ENCODE measurements at regions not wholly inside any gene's neighbourhood (a gene's known extent, or its start where the extent isn't known, plus 50 kb on each side); places are given as distances from the start of the nearest gene placed in this dataset.

GRCh38 chr21:36255663-36256062, 64.3 kb upstream of the MORC3 start:
- no peak overlapping the region for H4K91ac ChIP-seq (ENCODE audit: insufficient read length, low read depth, low read length)
- Mint-ChIP-seq H3K27me3 (ENCODE audit: low read depth) (no peaks in the 10 kb centered on the region; the same call in 1 of the 2 replicates), H3K27ac (no peak overlapping the region), H3K4me3 (no peak overlapping the region), H3K36me3 (ENCODE audit: insufficient read depth in 1 of 3, low read depth in 3 of 3) (peaks cover 0 to 15% (median 9%) of the 10 kb centered on the region in 3 experiments; a peak in 3 of 7 replicates), H3K4me1 (peaks cover 29 to 34% of the 10 kb centered on the region in 2 experiments), H3K9me3 (no peaks in the 10 kb centered on the region)
- no peak overlapping the region for H2BK12ac ChIP-seq (ENCODE audit: insufficient read length, low read depth, low read length)
- no CpG with 5 or more reads among the region's 5 CpGs for WGBS (ENCODE audit: extremely low coverage, insufficient read length, low lambda C conversion rate)
- H4K20me1 ChIP-seq (ENCODE audit: control insufficient read depth, insufficient read depth, insufficient read length), result no peaks in the 10 kb centered on the region
- no peak overlapping the region for H3K4ac ChIP-seq (ENCODE audit: low read depth, low read length)
- no peak overlapping the region for H4K5ac ChIP-seq (ENCODE audit: insufficient read length, low read depth, low read length)
- H3K56ac ChIP-seq (ENCODE audit: insufficient read length, low read depth, low read length), result no peak overlapping the region
- no peak overlapping the region for H2BK15ac ChIP-seq (ENCODE audit: low read depth, low read length)
- no peak for DNase-seq
- H3K4me2 ChIP-seq (ENCODE audit: insufficient read depth, insufficient read length, low read length), result no peak overlapping the region
- TF ChIP-seq CTCF (conservative IDR thresholded peaks at IDR 0.05), result no peak
- H3K23ac ChIP-seq (ENCODE audit: insufficient read length, low read depth, low read length), result no peak overlapping the region
- H3K18ac ChIP-seq (ENCODE audit: insufficient read length, low read depth, low read length), result no peak overlapping the region
- no peak overlapping the region for H3K14ac ChIP-seq (ENCODE audit: insufficient read depth, low read length)
- no peaks in the 10 kb centered on the region; the same call in 1 of the 2 replicates for H3K4me1 ChIP-seq (ENCODE audit: insufficient read depth, low read length)
- H3K79me2 ChIP-seq (ENCODE audit: insufficient read depth, low read length), result no peaks in the 10 kb centered on the region
- H4K8ac ChIP-seq (replicated peaks; ENCODE audit: insufficient read length, low read depth, low read length), result no peak overlapping the region
- no peak overlapping the region for H2BK120ac ChIP-seq (ENCODE audit: low read depth, low read length, poor library complexity, severe bottlenecking)
- H2BK5ac ChIP-seq (ENCODE audit: insufficient read length, low read length), result no peak overlapping the region
- no peak overlapping the region for H3K9ac ChIP-seq (ENCODE audit: extremely low read depth, insufficient read length, low read length)
- H2AK5ac ChIP-seq (ENCODE audit: insufficient read length, low read length), result no peak overlapping the region
- H3K79me1 ChIP-seq (ENCODE audit: insufficient read depth, low read depth, low read length, poor library complexity, severe bottlenecking), result no peaks in the 10 kb centered on the region
- no peak overlapping the region for H3T11ph ChIP-seq (ENCODE audit: low read length)
- H3K9me3 ChIP-seq (ENCODE audit: control insufficient read depth, low read depth, low read length), result no peaks in the 10 kb centered on the region
- no peak overlapping the region for H2AFZ ChIP-seq (ENCODE audit: low read length)
- H3K23me2 ChIP-seq (ENCODE audit: insufficient read length, low read depth, low read length, poor library complexity, severe bottlenecking), result peaks cover 4% of the 10 kb centered on the region
- H3K27ac ChIP-seq (ENCODE audit: insufficient read length, low read depth, low read length), result no peak overlapping the region
- H3K27me3 ChIP-seq (ENCODE audit: insufficient read depth, low read length), result no peaks in the 10 kb centered on the region
- H2BK20ac ChIP-seq (ENCODE audit: low read depth, low read length, poor library complexity, severe bottlenecking), result no peak overlapping the region
